Heart right ventricle (tissue), 16 donors: ENCODE measurements at regions not wholly inside any gene's neighbourhood (a gene's known extent, or its start where the extent isn't known, plus 50 kb on each side); places are given as distances from the start of the nearest gene placed in this dataset.
A peak's percentile ranks its signal among the peaks of the same experiment; 100 is the strongest.

Experiments used
- ATAC-seq, 8 donors: fragments of 200-7000 bp; cut with Tn5 transposase; one replicate each; pipeline ENCODE4 v1.9.1; 2020; ENCODE audit warnings: mild to moderate bottlenecking in 8 of 8, moderate library complexity in 8 of 8, moderate number of reproducible peaks in 1 of 8
- DNase-seq, 2 donors: peaks; one replicate each; pipeline ENCODE4 v3.0.0-alpha.2; 2020
- H3K27ac ChIP-seq, 10 donors: fragments of 200-600 bp; sonication (generic) in 2 of 10; one replicate each; pipeline versions ENCODE4 v1.5.0 to v1.8.0; 2020 to 2022; ENCODE audit warnings: mild to moderate bottlenecking in 3 of 10
- H3K27me3 ChIP-seq, 7 donors: fragments of 200-600 bp; one replicate each; pipeline ENCODE4 v1.8.0; 2021 to 2022; ENCODE audit warnings: mild to moderate bottlenecking in 2 of 7
- H3K36me3 ChIP-seq, 9 donors: fragments of 200-600 bp; sonication (generic) in 1 of 9; one replicate each; pipeline versions ENCODE4 v1.5.0 to v1.8.0; 2020 to 2022; ENCODE audit warnings: mild to moderate bottlenecking in 2 of 9
- H3K4me1 ChIP-seq, 9 donors: fragments of 200-600 bp; sonication (generic) in 1 of 9; one replicate each; pipeline versions ENCODE4 v1.5.0 to v1.8.0; 2020 to 2022; ENCODE audit warnings: mild to moderate bottlenecking in 4 of 9
- H3K4me3 ChIP-seq, 10 donors: fragments of 200-600 bp; sonication (generic) in 2 of 10; one replicate each; pipeline versions ENCODE4 v1.5.0 to v1.8.0; 2020 to 2022; ENCODE audit warnings: mild to moderate bottlenecking in 7 of 10, moderate library complexity in 2 of 10
- H3K9me3 ChIP-seq, 11 donors: fragments of 200-600 bp in 10 of 11; sonication (generic) in 2 of 11; one replicate each; pipeline versions ENCODE4 v1.5.0 to v1.8.0; 2013 to 2022; ENCODE audit warnings: mild to moderate bottlenecking in 2 of 11, control low read depth in 1 of 11, moderate library complexity in 1 of 11
- CTCF ChIP-seq, 9 donors: fragments of 200-600 bp; sonication (generic) in 2 of 9; IDR thresholded peaks; one replicate each; pipeline versions ENCODE4 v1.5.0 to v1.8.0; 2021 to 2022; ENCODE audit warnings: antibody characterized with exemption in 9 of 9, mild to moderate bottlenecking in 5 of 9, moderate library complexity in 1 of 9
- WGBS, 2 donors: extraction: QIAGEN DNeasy Blood & Tissue Kit; methylation state at CpG; one replicate each; pipeline ENCODE4 v1.1.7; 2013; ENCODE audit warnings: inconsistent platforms in 1 of 2; 5-methylcytosine and 5-hydroxymethylcytosine counted together
- intact Hi-C, 10 donors: fragments of 100-400 bp; cut with DNase I; formaldehyde crosslinking; loops; one replicate each; pipeline versions ENCODE4 v1.11.1 to v1.14.2; 2022
- donor health status: Arrhythmogenic right ventricular cardiomyopathy.
- donor health status: ischemic (EF 13 %, LVEDD 7.1; RV severe dilation, severe dysfunction).
- donor health status: healthy with polysubstance abuse.
- donor health status: DM: no; HTN: yes; CAD: no.
- donor health status: DM: no; HTN: no; CAD: no.
- donor health status: ischemic (EF 25% LVEDD 6.9; RV normal size, moderate dysfunction).
- donor health status: ischemic (EF 25% LVEDD 5.7; RV mildly dilated, moderate dysfunction).
- donor health status: healthy.
- donor health status: DM: yes; HTN: yes; CAD: no.
- donor health status: Ischemic cardiomyopathy.
- donor health status: ischemic (EF 35%, LVEDD 5.7; RV mildly dilated, moderate dysfunction).
- donor health status: nonischemic (EF 11% LVEDD 7.7; RV severe dilation, severe dysfunction).
- donor health status: DM: yes; HTN: yes; CAD: no.
- donor health status: PGD.
- donor health status: ischemic (EF 29% LVEDD 5.4; RV normal size, mild dysfunction).
- donor health status: nonischemic (EF 23%, LVEDD 6.1; RV moderate dilation, normal function).

DNA sequence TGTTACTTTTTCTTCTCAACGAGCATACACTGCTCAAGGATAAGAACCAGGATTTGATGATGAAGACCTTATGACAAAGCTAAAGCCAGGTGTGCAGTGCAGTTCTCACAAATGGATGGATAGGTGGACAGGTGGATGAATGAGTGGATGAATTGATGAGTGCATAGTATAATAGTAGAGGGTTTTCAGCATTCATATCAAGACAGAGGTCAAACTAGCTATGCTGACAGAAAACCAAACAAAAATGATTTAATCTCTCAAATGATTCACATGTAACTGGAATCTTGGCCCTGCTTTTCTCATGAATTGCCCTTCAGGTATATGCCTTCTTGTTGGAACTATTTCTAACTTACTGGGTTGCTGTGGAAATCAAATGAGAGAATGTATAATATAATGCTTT is 240.9 kb downstream of the BCAT1 start:
- WGBS, 2 donors = 0 to 33% methylated on average over 1 of the region's 1 CpG
- Histone ChIP-seq H3K4me3 (no peak overlapping the region), H3K9me3 (no peaks in the 10 kb centered on the region), H3K27ac (no peak overlapping the region), H3K36me3 (no peaks in the 10 kb centered on the region), H3K27me3 (no peaks in the 10 kb centered on the region), H3K4me1 (peaks cover 0 to 15% (median 0%) of the 10 kb centered on the region in 9 donors)
- TF ChIP-seq CTCF (IDR thresholded peaks at IDR 0.05) = no peak
- no peak for ATAC-seq
- DNase-seq = no peak
- intact Hi-C loops = no loop called here

DNA sequence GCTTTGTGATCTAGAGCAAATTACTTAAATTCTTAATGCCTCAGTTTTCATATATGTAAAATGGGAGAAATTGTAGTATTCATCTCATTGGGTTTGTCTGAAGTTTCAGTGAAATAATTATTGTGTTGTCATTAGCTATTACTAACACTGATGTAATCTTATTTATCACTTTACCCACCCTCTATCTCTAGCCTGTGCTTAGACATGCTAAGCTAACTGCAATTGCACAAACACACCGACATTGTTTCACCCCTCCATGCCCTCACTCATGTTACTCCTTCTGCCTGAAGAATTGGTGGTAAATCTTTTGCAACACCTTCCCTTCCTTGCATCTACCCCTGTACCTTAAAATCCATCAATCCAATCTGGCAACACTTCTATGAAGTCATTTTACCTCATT is 241.6 kb downstream of the BCAT1 start:
- H3K4me1 ChIP-seq = peaks cover 0 to 15% (median 0%) of the 10 kb centered on the region in 9 donors

DNA sequence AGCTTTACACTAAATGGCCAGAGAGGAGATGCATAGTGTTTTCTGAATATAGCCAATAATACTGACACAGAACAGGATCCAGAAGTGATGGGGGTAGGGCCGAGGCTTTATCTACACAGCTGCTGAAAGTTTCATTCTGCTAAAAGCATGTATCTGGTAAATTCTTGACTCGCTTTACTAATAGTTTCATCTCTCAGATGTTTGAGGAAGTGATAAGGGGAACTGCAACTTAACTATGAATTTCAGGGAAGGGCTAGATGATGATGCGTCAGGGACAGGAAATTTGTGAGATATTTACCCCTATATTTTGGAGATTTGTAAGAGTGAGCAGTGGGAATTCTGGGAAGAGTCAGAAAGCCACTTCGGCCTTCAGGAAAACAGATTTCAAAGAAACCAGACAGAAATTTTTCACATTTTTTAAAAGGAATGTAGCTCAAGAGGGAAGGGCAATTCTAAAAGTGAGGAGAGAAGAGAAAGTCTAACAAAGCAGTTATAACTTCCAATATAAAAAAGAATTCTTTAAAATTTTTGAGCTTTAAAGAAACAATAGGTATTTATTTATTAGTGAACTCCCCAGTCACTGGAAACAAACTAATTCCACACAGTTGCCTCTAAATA is 243.1 kb downstream of the BCAT1 start:
- DNase-seq (no peak), ATAC-seq (peak in 5 of 8 donors; percentile 14 to 49 (median 27))
- H3K27me3 ChIP-seq = no peaks in the 10 kb centered on the region
- 33 to 39% methylated on average over 4 of the region's 4 CpGs for WGBS, 2 donors
- no peaks in the 10 kb centered on the region for H3K36me3 ChIP-seq
- TF ChIP-seq CTCF (IDR thresholded peaks at IDR 0.05) = no peak
- H3K4me3 ChIP-seq = no peak overlapping the region
- intact Hi-C loops = no loop called here
- H3K27ac ChIP-seq = peak overlapping the region in 1 of 10 donors; percentile 66
- H3K9me3 ChIP-seq = peaks cover 0 to 4% (median 0%) of the 10 kb centered on the region in 11 donors
- H3K4me1 ChIP-seq = peaks cover 0 to 15% (median 0%) of the 10 kb centered on the region in 9 donors

More for the DNA sequence above, 241.6 kb downstream of the BCAT1 start:
- no peak for ATAC-seq
- H3K4me3 ChIP-seq = no peak overlapping the region
- TF ChIP-seq CTCF (IDR thresholded peaks at IDR 0.05) = no peak
- no peaks in the 10 kb centered on the region for H3K36me3 ChIP-seq
- intact Hi-C loops = no loop called here
- no peaks in the 10 kb centered on the region for H3K27me3 ChIP-seq
- H3K9me3 ChIP-seq = no peaks in the 10 kb centered on the region
- no peak overlapping the region for H3K27ac ChIP-seq
- WGBS, 2 donors = 88 to 89% methylated on average over 1 of the region's 1 CpG
- no peak for DNase-seq

DNA sequence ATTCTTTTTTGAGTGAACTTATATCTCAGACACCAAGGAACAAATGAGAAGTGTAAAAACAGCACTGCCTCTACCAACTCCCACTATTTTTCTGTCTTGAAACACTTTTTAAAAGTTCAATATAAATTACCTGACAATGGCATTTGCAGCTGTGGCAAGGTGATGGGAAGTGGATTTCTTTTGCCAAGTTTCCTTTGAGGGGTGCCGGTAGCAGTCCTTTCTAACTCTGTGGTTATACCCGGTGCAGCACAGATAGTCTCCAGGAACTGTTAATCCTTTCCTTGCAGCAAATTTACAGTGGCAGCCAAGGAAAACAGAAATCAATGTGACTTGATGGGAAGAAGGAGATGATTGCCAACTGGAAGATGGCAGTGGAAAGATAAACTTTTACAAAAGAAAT is 243.7 kb downstream of the BCAT1 start:
- intact Hi-C loops = no loop called here
- H3K4me1 ChIP-seq = peaks cover 0 to 15% (median 0%) of the 10 kb centered on the region in 9 donors
- H3K9me3 ChIP-seq = peaks cover 0 to 5% (median 0%) of the 10 kb centered on the region in 11 donors
- no peaks in the 10 kb centered on the region for H3K27me3 ChIP-seq
- no peak for ATAC-seq
- no peaks in the 10 kb centered on the region for H3K36me3 ChIP-seq
- TF ChIP-seq CTCF (IDR thresholded peaks at IDR 0.05) = no peak
- no peak overlapping the region for H3K4me3 ChIP-seq
- 25 to 28% methylated on average over 2 of the region's 2 CpGs for WGBS, 2 donors
- no peak for DNase-seq
- H3K27ac ChIP-seq = peak overlapping the region in 1 of 10 donors; percentile 21
